ENCODE measurements at regions not wholly inside any gene's neighbourhood (a gene's known extent, or its start where the extent isn't known, plus 50 kb on each side); places are given as distances from the start of the nearest gene placed in this dataset.

- Histone ChIP-seq H3K27me3 (ENCODE audit: control insufficient read depth, extremely low read depth, insufficient read depth, low read length) (no peaks in the 10 kb centered on the region), H3K9me3 (ENCODE audit: control insufficient read depth, low read depth, low read length) (peaks cover 5% of the 10 kb centered on the region), H3K79me2 (ENCODE audit: control insufficient read depth, insufficient read depth, low read length) (no peaks in the 10 kb centered on the region), H3K4me2 (ENCODE audit: control insufficient read depth, extremely low read depth, insufficient read depth, low read depth, low read length) (peak overlapping the region; percentile 28), H3K9ac (ENCODE audit: control insufficient read depth, extremely low read depth, insufficient read depth, low read length) (no peak overlapping the region), H3K4me1 (ENCODE audit: control insufficient read depth, extremely low read depth, insufficient read depth, low read length) (peaks cover 59% of the 10 kb centered on the region), H2AFZ (ENCODE audit: control insufficient read depth, low read length) (peak overlapping the region; percentile 31), H3K27ac (ENCODE audit: control insufficient read depth, insufficient read depth, low read length) (peak overlapping the region; percentile 16), H3K9me1 (ENCODE audit: control insufficient read depth, extremely low read depth, insufficient read depth, low read length) (no peaks in the 10 kb centered on the region), H3K36me3 (ENCODE audit: control insufficient read depth in 2 of 2, extremely low read depth in 1 of 2, insufficient read depth in 2 of 2, low read length in 2 of 2) (no peaks in the 10 kb centered on the region), H4K20me1 (ENCODE audit: control insufficient read depth, extremely low read depth, insufficient read depth, low read length) (no peaks in the 10 kb centered on the region), H3K4me3 (ENCODE audit: control insufficient read depth in 2 of 3, extremely low read depth in 1 of 3, insufficient read depth in 2 of 3, low read depth in 1 of 3, low read length in 3 of 3) (no peak overlapping the region)
- no peak for DNase-seq (ENCODE audit: low read depth, low spot score)
- FAIRE-seq, result peak; percentile 60
- TF ChIP-seq CTCF (optimal IDR thresholded peaks at IDR 0.05 in 1 of 3, IDR thresholded peaks at IDR 0.05 in 1 of 3, conservative IDR thresholded peaks at IDR 0.05 in 1 of 3; ENCODE audit: extremely low read depth in 1 of 3, insufficient read depth in 2 of 3, low read length in 3 of 3) (no peak), EZH2 (IDR thresholded peaks at IDR 0.05; ENCODE audit: low read length) (no peak)
- dilution Hi-C loops (cut with MboI; ENCODE audit: extremely low pct_ligation_motif_present, low sequenced_read_pairs), result no loop called here
Observed at GRCh38 chr3:170712336-170712735, 126.5 kb upstream of the SLC7A14 start.

GRCh38 chr3:170711786-170712185 lies 125.9 kb upstream of the SLC7A14 start:
- peak overlapping the region; percentile 6 for H3K4me2 ChIP-seq (ENCODE audit: control insufficient read depth, extremely low read depth, insufficient read depth, low read depth, low read length)
- peaks cover 5% of the 10 kb centered on the region for H3K9me3 ChIP-seq (ENCODE audit: control insufficient read depth, low read depth, low read length)
- H3K27ac ChIP-seq (ENCODE audit: control insufficient read depth, insufficient read depth, low read length), result peak overlapping the region; percentile 16
- H4K20me1 ChIP-seq (ENCODE audit: control insufficient read depth, extremely low read depth, insufficient read depth, low read length), result no peaks in the 10 kb centered on the region
- H3K27me3 ChIP-seq (ENCODE audit: control insufficient read depth, extremely low read depth, insufficient read depth, low read length), result no peaks in the 10 kb centered on the region
- no peak overlapping the region for H2AFZ ChIP-seq (ENCODE audit: control insufficient read depth, low read length)
- no peaks in the 10 kb centered on the region for H3K9me1 ChIP-seq (ENCODE audit: control insufficient read depth, extremely low read depth, insufficient read depth, low read length)
- FAIRE-seq (no peak), DNase-seq (ENCODE audit: low read depth, low spot score) (no peak)
- peaks cover 64% of the 10 kb centered on the region for H3K4me1 ChIP-seq (ENCODE audit: control insufficient read depth, extremely low read depth, insufficient read depth, low read length)
- no peak overlapping the region for H3K9ac ChIP-seq (ENCODE audit: control insufficient read depth, extremely low read depth, insufficient read depth, low read length)
- H3K36me3 ChIP-seq (ENCODE audit: control insufficient read depth in 2 of 2, extremely low read depth in 1 of 2, insufficient read depth in 2 of 2, low read length in 2 of 2), result no peaks in the 10 kb centered on the region
- dilution Hi-C loops (cut with MboI; ENCODE audit: extremely low pct_ligation_motif_present, low sequenced_read_pairs), result no loop called here
- no peak for TF ChIP-seq CTCF (optimal IDR thresholded peaks at IDR 0.05 in 1 of 3, IDR thresholded peaks at IDR 0.05 in 1 of 3, conservative IDR thresholded peaks at IDR 0.05 in 1 of 3; ENCODE audit: extremely low read depth in 1 of 3, insufficient read depth in 2 of 3, low read length in 3 of 3)
- no peak for TF ChIP-seq EZH2 (IDR thresholded peaks at IDR 0.05; ENCODE audit: low read length)
- H3K4me3 ChIP-seq (ENCODE audit: control insufficient read depth in 2 of 3, extremely low read depth in 1 of 3, insufficient read depth in 2 of 3, low read depth in 1 of 3, low read length in 3 of 3), result no peak overlapping the region
- H3K79me2 ChIP-seq (ENCODE audit: control insufficient read depth, insufficient read depth, low read length), result no peaks in the 10 kb centered on the region
